ENCODE measurements at regions not wholly inside any gene's neighbourhood (a gene's known extent, or its start where the extent isn't known, plus 50 kb on each side); places are given as distances from the start of the nearest gene placed in this dataset.

DNA sequence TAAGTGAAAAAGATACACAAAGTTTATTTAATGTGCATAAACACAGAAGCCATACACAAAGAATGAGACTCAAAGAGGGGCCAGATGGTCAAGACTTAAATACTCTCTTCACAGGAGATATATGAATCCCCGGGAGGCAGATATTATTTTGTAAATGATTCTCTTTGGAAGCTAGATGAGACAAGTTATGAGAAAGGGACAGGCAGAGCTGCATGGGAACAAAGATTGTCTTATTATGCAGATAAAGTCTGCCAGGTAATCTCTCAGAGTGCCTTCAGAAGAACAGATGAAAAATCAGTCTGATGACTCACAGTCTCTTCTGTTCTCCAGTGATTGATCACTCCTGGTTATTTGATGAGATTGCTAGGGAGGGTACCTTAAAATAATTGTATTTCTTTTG lies 89.0 kb downstream of the NAF1 start:
- TF ChIP-seq, protein P1, sequence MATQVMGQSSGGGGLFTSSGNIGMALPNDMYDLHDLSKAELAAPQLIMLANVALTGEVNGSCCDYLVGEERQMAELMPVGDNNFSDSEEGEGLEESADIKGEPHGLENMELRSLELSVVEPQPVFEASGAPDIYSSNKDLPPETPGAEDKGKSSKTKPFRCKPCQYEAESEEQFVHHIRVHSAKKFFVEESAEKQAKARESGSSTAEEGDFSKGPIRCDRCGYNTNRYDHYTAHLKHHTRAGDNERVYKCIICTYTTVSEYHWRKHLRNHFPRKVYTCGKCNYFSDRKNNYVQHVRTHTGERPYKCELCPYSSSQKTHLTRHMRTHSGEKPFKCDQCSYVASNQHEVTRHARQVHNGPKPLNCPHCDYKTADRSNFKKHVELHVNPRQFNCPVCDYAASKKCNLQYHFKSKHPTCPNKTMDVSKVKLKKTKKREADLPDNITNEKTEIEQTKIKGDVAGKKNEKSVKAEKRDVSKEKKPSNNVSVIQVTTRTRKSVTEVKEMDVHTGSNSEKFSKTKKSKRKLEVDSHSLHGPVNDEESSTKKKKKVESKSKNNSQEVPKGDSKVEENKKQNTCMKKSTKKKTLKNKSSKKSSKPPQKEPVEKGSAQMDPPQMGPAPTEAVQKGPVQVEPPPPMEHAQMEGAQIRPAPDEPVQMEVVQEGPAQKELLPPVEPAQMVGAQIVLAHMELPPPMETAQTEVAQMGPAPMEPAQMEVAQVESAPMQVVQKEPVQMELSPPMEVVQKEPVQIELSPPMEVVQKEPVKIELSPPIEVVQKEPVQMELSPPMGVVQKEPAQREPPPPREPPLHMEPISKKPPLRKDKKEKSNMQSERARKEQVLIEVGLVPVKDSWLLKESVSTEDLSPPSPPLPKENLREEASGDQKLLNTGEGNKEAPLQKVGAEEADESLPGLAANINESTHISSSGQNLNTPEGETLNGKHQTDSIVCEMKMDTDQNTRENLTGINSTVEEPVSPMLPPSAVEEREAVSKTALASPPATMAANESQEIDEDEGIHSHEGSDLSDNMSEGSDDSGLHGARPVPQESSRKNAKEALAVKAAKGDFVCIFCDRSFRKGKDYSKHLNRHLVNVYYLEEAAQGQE (IDR thresholded peaks at IDR 0.05; ENCODE audit: insufficient read depth in 1 of 2, low read depth in 2 of 2, low read length in 1 of 2), result no peak
- no peak for TF ChIP-seq SIN3A (IDR thresholded peaks at IDR 0.05; ENCODE audit: borderline replicate concordance, insufficient read depth, low read depth, low read length)
- TF ChIP-seq POLR2AphosphoS5 (IDR thresholded peaks at IDR 0.05; ENCODE audit: low read depth, low read length), result no peak
- TF ChIP-seq TCF7L2 (IDR thresholded peaks at IDR 0.05; ENCODE audit: low read depth, low read length), result no peak
- no peak for TF ChIP-seq CTCF (IDR thresholded peaks at IDR 0.05)
- POLR2A ChIA-PET, result no interaction called here
- no peaks in the 10 kb centered on the region for H3K4me1 ChIP-seq (ENCODE audit: control insufficient read depth, insufficient read depth, low read length)
- in situ Hi-C loops (cut with HindIII; ENCODE audit: low pct_unique_long_range_greater_than_20kb, low sequenced_read_pairs), result no loop called here
- H3K27me3 ChIP-seq (ENCODE audit: control insufficient read depth, insufficient read depth, low read length), result no peaks in the 10 kb centered on the region
- H3K9me3 ChIP-seq (ENCODE audit: control insufficient read depth, insufficient read depth, low read depth, low read length), result no peaks in the 10 kb centered on the region
- no peak overlapping the region for H3K4me3 ChIP-seq (ENCODE audit: low read depth in 2 of 2, low read length in 2 of 2)
- no peaks in the 10 kb centered on the region for H3K36me3 ChIP-seq (ENCODE audit: control insufficient read depth, insufficient read depth, low read length)
- intact Hi-C loops (cut with micrococcal nuclease; ENCODE audit: unreplicated experiment), result no loop called here
- CTCF ChIA-PET, result no interaction called here
- ATAC-seq, result no peak
- no TSS peak for BruUV-seq (replicated peaks)
- H3K27ac ChIP-seq (ENCODE audit: low read length), result no peak overlapping the region
- no peak for DNase-seq (ENCODE audit: low read depth, low spot score)

GRCh38 chr4:163072222-163072621 lies 94.5 kb downstream of the NAF1 start:
- no TSS peak for BruUV-seq (replicated peaks)
- no peaks in the 10 kb centered on the region for H3K36me3 ChIP-seq (ENCODE audit: control insufficient read depth, insufficient read depth, low read length)

More at GRCh38 chr4:163072222-163072621, 94.5 kb downstream of the NAF1 start:
- Histone ChIP-seq H3K4me3 (ENCODE audit: low read depth in 2 of 2, low read length in 2 of 2) (no peak overlapping the region), H3K27me3 (ENCODE audit: control insufficient read depth, insufficient read depth, low read length) (no peaks in the 10 kb centered on the region), H3K27ac (ENCODE audit: low read length) (no peak overlapping the region), H3K4me1 (ENCODE audit: control insufficient read depth, insufficient read depth, low read length) (no peaks in the 10 kb centered on the region), H3K9me3 (ENCODE audit: control insufficient read depth, insufficient read depth, low read depth, low read length) (no peaks in the 10 kb centered on the region)
- DNase-seq (ENCODE audit: low read depth, low spot score), result no peak
- TF ChIP-seq CTCF (IDR thresholded peaks at IDR 0.05) (no peak), POLR2AphosphoS5 (IDR thresholded peaks at IDR 0.05; ENCODE audit: low read depth, low read length) (no peak), SIN3A (IDR thresholded peaks at IDR 0.05; ENCODE audit: borderline replicate concordance, insufficient read depth, low read depth, low read length) (no peak), TCF7L2 (IDR thresholded peaks at IDR 0.05; ENCODE audit: low read depth, low read length) (no peak)
- TF ChIP-seq, protein P1 (IDR thresholded peaks at IDR 0.05; ENCODE audit: insufficient read depth in 1 of 2, low read depth in 2 of 2, low read length in 1 of 2), result no peak
- in situ Hi-C loops (cut with HindIII; ENCODE audit: low pct_unique_long_range_greater_than_20kb, low sequenced_read_pairs), result no loop called here
- ChIA-PET POLR2A (no interaction called here), CTCF (no interaction called here)
- intact Hi-C loops (cut with micrococcal nuclease; ENCODE audit: unreplicated experiment), result no loop called here
- ATAC-seq, result no peak

Data from Panc1 (cell line).